Stimulated activated CD8-positive, alpha-beta memory T cell treated with anti-CD3 and anti-CD28 coated beads, Interleukin-15, amount 100 ng/mL, for 48 hours (primary cell): ENCODE measurements at regions not wholly inside any gene's neighbourhood (a gene's known extent, or its start where the extent isn't known, plus 50 kb on each side); places are given as distances from the start of the nearest gene placed in this dataset.
"Not testable (repeated sequence)": the region's sequence is repeated elsewhere in the genome, so short reads cannot be mapped to it uniquely, and the experiment has no call there.

Experiments
- DNase-seq, 2 donors: peaks; one replicate each; pipeline ENCODE4 v3.0.0-alpha.2; 2020; ENCODE audit warnings: low read depth in 2 of 2

DNA sequence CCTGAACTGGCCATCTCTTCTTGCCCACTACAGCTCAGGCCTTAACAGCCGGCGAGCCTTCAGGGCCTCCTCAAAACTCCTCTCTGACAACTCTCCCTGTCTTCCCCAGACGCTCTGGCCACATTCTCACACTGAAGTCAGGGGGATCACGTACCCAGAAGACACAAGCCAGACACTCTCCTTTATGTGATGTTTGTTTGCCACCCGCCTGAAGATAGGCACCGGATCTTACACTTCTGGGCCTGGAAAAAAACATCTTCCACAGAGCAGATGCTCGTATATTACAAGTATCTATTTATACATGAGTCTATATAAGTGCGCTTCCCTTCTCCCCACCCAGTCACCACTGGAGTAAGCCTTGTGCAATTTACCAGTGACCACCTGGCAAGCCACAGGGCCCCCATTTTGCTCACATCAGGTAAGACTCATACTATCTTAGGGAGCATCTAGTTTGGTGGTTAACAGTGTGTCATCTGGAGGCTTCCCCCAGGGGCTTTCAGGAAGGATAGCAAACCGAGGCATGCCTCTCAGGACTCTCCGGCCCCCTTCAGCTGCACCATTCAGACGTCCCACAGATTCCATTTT, 349.4 kb downstream of the SOX9 start:
- no peak for DNase-seq

DNA sequence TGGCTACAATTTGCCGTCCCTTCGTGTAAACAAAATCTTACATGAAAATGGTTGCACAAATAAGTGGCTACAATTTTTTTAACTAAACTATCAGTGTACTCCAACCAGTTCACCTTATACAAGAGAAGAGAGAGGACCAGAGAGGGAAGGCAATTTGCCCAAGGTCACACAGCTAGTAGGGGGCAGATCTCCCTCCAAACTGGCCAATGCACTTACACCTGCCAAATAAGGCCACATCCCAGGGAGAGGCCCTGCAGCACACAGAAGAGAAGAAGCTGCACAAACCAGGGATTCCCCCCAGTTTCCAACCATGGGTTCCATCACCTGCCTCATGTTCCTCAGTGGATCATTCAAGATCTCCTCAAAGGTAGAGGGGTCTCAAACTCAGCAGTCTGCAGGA, 349.9 kb downstream of the SOX9 start:
- DNase-seq: no peak

DNA sequence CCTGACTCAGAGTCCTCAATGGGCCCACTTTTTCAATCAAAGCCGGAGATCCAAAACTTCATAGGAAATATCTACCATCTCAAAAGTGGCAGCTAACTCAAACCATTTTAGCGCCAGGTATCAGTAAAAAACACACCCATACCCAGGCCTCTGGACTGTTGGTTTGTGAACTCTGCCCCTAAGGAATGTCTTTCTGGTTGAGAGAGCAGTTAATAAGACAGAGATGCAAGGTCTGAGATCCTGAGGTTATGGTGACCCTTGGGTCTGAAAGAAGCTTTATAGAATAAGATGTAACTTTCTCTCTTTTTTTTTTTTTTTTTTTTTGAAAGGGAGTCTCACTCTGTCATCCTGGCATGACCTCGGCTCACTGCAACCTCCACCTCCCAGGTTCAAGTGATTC, 350.5 kb downstream of the SOX9 start:
- no peak for DNase-seq

DNA sequence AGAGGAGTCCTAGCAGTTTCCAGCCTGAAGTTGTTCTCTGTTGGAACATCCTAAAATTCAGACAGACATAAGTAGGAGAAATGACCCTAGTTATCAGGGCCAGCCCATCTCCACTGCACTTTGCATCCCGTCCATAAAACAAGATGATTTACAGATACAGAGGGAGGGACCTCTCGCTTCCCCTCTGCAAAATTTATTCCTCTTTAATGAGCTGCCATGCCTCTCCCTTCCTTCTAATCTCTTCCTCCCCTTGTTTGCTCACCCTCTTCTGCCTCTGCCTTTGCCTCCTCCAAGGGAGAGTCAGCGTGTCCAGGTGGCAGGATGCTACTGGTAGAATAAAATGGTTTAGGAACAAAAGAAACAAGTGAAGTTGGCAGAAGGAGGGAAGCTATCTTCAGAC, 351.3 kb downstream of the SOX9 start:
- DNase-seq: no peak

DNA sequence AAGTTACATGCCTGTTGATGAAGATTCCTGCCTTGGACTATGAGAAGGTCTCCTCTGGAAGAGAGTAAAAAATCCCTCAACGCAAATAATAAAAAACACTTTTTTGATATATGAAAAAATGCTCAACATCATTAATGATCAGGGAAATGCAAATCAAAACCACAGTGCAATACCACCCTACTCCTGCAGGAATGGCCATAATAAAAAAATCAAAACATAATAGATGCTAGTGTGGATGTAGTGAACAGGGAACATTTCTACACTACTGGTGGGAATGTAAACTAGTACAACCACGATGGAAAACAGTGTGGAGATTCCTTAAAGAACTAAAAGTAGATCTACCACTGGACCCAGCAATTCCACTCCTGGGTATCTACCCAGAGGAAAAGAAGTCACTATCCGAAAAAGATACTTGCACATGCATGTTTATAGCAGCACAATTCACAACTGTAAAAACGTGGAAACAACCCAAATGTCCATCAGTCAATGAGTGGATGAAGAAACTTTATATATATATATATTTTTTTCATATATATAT, 352.1 kb downstream of the SOX9 start:
- DNase-seq: not testable (repeated sequence)

DNA sequence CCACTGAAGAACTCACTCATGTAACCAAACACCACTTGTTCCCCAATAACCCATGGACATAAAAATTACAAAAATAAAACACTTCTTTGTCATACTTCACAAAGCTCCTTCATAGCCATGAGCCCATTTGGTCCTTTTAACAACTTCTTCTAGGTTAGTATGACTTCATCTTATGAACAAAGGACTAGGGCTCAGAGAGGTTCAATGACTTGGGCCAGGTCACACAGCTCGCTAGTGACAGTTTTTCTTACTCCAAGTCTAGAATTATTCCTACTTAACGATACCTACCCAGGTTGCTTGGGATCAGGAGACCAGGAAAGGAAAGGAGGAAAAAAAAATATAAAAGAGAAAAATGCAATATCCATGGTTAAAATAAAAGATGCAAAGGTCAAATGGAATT, 353.4 kb downstream of the SOX9 start:
- DNase-seq: no peak

DNA sequence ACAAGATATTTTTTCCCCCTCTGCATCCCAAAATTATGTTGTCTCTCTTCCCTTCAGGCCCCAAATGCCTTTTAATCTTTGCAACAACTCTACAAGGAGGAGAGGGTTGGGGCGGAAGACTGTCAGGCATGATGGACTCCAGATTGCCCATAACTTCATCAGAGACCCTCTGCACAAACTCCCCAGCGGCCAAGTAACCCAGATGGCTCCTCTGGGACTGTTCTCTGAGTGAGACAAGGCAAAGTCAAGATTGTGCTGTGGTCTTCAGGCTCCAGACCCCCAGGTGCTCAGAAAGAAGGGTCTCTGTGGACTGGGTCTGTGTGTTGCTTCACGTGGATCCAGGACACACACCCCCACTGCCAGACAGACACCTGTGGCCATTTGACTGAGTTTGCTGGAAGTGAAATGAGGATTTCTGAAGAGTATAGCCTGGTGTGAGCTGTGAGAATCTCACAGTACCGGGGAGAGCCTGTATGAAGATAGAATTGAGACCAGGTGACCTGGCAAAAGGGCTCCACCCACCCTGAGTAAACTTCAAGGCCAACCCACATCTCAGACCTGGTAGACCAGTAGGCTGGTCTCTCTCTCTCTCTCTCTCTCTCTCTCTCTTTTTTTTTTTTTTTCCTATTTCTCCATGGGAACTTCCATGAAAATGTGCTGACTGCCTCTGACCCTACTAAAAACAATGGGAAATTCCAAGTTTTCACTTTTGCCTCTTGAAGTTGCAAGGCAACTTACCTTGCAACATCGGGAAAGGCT, 354.1 kb downstream of the SOX9 start:
- no peak for DNase-seq

DNA sequence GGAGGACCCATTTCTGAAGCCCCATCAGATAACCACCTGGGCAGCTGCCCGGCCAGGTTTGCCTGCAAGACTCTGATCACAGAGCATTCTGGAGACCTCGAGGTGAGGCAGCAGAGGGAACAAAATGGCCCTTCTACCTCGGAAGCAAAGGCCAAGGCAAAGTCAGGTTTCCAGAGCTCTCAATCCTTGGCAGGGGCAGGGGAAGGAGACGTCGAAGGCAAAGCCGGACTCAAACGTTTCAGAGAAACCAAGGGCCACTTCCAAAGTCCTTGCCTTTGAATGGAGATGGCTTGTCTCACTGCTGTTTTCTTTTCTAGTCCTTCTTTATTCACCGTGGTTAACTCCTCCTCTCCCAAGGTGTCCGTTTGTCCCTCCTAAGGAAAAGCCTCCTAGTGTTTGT, 355.3 kb downstream of the SOX9 start:
- no peak for DNase-seq

DNA sequence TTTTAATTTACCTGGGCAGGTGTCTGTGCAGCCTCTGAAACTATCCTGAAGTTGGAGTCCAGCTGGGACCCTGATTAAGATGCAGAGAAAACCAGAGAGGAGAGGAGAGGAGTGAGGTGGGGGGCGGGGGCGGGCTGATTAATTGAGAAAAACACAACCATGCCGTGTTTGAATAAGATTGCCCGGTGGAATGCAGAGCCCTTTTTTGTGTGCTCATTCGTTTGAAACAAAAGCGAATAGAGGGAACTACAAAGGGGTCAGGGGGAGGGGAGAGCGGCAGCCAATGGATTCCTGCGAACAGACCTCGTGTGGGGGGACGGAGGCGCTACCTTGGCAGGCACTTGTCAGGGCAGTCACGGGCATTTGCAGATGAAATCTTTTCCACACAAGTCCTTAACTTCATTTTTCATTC, 355.8 kb downstream of the SOX9 start:
- DNase-seq: no peak

DNA sequence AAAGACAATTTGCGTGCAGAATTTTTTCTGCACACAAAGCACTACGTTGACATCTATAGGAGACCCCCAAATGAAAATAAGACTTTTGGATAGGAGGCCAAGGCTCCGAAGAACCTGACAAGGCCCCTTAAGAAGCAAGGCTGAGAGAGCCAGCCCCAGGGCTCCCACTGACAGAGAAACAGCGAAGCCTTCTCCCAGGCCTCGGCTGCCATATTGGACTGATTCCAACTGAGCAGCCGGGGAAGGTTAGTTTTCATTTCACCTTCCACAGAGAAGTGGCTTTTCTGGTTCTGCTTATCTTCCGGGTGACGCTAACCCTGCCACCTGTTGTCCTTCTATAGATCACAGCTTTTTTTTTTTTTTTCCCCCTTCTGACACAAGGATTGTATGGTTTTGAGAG, 356.7 kb downstream of the SOX9 start:
- no peak for DNase-seq

DNA sequence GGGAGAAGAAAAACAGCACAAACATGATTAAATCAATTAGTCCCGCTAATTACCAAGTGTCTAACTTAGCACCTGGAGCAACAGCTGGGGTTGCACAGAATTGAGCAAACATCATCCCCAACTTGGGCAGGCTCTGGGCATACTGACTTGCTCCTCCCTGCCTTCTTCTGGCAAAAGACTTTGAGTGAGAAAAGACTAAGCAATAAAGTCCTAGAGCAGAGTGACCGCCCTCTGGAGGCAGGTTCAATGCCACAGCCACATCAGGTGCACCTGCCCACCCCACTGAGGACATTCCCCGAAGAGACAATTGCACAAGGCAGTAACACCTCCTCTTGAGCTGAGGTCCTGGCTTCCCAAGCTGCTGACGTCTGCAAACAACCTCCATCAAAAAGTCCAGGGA, 358.3 kb downstream of the SOX9 start:
- DNase-seq: no peak

DNA sequence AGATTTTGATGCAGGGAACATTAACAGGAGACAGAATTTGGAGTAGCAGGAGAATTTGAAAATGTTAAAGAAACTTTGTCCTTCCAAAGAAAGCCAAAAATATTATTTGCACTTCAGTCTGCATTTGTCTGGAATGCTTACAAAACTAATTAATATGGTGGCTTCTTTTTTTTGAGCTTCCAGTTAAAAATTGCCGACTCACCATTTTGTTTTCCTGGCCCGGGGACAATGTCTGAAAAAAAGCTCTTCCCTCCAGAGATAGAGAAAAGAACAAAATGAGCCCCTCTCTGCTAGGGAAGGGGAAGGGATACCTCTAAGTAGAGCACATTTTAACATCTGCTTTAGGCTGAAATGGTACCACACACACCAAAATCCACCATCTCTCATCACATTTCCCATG, 360.8 kb downstream of the SOX9 start:
- DNase-seq: no peak

DNA sequence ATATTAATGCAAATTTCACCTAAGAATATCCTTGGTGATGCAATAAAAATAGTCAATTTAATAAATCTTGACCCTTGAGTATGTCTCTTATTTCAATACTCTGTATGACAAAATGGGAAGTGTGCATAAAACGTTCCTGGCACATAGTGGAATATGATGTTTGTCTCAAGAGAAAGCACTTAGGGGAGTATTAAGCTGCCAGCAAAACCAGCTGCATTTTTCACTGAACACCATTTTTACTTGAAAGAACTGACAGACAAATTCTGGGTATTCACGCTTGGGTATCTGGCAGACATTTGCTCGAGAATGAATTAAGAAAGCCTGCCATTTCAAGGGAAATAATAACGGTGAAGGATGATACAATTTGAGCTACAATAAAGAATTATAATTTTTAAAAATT, 364.8 kb downstream of the SOX9 start:
- no peak for DNase-seq

DNA sequence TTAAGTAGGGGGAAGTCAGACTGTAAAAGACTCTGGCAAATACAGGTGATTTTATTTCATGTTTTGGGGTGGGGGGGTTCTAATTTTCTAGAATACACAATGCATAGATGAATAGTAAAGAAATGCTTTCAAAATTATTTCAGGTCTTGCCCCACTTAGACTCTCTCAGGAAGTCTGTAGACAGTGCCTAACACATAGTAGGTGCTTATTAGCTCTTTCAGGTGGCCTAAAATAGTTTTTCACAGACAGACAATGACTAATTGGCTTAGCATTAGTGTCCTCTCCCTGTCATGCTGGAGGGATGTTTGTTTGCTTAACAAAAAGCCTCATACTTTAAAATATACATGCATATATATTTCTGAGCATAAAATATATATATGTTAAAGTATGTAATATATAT, 366.0 kb downstream of the SOX9 start:
- no peak for DNase-seq

DNA sequence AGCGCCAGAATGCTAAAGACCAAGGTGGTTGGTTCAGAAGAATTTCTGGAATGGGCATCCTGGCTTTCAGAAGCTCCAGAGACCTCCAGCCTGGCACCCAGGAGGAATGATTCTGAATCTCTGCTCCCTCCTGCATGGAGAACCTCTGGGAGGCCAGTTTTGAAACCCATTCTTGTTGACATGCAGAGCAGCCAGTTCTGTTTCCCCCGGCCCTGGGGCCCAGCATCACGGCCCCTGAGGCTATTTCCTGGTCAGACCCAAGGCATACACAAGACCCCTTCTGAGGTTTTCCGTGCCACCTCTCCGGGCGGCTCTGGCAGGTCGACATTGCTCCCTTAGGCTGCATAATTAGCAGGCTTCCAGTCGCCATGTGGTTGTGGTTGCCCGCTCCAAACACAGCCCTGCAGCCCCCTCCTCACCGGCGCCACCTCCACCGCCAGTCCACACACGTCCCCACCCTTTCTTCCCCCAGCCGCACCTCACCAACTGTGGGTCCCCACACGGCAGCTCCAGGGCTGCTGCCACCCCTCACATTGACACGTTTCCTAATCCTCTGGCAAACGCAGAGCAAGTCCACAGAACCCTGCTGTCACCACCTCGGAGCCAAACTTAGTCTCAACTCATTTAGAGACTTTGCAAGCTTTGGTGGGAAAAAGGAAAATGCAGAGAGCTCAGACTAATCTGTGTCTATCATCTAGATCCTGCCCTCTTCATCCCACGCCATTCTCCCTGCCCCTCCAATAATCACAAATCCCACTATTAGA, 367.1 kb downstream of the SOX9 start:
- DNase-seq: no peak

DNA sequence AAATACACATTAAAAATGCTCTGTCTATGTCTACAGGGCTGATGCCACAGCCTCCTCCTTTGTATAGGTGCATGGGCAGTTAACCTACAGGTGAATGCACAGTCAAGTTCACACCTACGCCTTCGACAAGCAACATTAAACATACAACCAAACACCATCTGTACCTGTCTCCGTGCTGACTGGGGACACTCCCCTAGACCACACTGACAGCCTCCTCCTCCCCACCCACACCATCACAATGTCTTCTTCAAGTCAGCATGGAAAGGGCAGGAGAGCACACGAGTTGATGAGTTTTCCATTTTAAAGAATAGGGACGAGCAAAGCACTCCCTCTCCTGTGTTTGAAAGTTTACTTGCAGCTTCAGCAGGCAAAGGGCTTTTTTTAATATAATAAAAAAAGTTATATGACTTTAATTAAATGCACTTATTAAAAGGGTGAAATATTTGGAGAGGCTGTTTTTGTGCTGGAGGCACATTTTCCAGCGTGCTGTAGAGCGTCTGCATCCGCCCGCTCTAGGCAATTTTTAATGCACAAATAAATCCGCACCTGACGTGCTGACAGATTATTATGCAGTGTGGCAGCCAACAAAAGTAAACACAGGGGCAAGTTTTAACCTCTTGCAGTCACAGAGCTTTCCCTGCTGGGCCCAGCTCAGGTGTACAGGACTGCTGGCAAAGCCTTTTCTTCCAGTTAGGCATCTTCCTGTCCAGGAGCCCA, 367.9 kb downstream of the SOX9 start:
- DNase-seq: no peak

DNA sequence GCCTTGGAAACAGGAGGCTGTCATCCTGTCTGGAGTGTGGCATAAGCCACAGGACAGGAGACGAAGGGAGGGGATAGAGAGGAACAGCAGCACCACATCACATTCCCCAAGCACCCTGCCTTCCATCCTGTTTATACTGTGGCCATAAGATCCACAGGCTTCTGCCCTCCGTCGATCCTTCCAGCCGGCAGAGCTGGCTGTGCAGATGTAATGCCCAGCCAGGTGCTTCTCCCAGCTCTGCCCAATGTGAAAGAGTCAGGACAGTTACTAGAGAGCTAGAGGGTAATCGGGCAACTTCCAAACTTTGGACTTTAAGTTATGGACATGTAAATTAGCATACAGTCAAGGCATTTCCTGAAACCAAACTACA, 368.4 kb downstream of the SOX9 start:
- no peak for DNase-seq

DNA sequence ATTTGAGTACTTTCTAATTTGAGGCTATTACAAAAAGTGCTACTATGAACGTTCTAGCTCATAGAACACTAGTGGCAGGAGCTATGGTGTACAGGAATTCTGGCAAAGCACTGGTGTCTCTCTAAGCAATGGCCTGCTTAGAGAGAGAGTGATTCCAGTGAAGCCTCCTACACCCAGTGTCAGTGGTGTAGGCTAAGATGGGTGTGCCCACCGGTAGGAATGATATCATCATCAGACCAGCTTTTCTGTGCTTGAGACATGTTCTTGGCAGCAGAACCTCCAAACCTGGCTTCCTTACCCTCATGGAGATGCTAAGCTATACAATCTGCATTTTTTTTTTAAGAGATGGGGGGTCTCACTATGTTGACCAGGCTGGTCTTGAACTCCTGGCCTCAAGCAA, 370.3 kb downstream of the SOX9 start:
- DNase-seq: no peak

DNA sequence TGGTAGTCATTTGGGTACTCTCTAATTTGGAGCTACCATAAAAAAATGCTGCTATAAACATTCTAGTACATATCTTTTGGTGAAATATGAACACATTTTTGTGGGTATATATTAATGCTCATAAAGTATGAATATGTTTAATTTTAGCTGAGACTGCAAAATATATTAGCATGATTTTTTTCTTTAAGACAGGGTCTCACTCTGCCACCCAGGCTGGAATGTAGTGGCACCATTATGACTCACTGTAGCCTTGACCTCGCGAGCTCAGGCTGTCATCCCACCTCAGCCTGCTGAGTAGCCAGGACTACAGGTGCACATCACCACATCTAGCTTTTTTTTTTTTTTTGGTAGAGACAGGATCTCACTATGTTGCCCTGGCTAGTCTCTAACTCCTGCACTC, 371.7 kb downstream of the SOX9 start:
- DNase-seq: no peak

DNA sequence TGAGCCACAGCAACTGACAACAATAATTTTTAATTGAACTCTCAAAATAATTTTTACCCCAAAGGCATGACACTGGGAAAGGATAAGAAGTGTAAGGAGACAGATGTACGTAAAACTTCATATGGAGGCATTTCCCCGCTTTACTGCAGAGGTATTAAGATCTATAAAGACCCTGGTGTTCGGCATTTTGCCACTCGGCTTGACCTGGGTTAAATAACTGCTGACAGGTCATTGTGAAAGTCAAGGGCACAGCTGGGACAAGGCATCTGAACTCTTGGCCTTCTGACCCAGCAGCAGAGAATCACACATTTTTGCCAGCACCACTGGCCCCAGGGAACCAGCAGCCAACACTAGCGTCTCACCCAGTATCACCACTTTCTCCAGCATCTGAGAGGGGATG, 372.1 kb downstream of the SOX9 start:
- no peak for DNase-seq

DNA sequence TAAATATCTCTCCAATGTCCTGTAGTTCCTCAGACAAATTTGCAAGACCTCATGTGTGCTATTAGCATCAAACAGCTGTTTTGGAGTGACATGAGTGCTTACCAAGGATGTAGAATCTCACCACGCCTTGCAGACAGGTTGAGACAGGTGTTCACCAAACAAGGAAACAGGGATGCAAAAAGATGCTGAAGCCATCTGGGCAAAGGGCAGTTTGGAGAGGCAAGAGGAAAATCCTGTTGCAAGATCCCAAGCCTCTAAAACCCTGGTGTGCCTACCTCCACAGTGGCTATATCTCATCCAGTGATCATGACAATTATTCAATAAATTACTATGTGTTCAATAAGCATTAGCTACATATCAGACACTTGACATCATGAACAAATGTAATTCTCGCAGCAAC, 373.7 kb downstream of the SOX9 start:
- no peak for DNase-seq

DNA sequence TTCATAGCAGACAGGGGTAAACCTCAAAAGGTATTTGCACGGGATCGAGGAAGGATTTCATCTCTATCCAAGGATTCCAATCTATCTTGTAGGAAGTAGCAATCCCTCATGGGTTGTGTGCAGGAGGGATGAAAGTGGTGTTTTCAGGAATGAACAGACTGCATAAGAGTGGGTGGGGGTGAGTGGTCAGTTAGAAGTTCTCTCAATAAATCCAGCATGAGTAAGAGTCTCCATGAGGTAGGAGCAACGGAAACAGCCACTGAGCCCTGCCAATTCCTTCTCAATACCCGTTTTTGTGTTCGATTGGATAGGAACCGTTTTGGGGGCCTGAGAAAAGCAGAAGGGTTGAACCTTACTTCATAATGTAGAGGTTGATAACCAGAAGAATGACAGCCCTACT, 375.6 kb downstream of the SOX9 start:
- DNase-seq: no peak
